ENCODE measurements at regions not wholly inside any gene's neighbourhood (a gene's known extent, or its start where the extent isn't known, plus 50 kb on each side); places are given as distances from the start of the nearest gene placed in this dataset.

DNA sequence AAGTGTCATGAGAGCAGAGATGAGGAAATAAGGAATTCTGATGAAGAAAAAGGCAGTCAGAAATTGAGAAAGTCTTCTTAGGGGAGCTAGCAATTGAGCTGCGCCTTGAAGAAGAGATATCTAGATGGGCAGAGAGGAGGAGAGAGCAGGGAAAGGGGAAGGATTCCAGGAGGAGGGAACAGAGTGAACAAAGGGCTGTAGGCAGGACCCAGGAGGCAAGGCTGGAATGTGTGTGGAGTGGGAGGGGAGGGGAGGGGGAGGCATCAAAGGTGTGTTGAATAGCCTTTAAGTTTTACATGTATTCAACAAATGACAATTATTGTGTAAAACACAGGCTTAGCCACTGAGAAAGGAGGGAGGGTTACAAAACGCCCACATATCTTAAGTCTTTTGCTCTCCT, 164.5 kb downstream of the TDRD15 start:
- no peak overlapping the region for H2BK20ac ChIP-seq (ENCODE audit: low read depth, low read length)
- H3K9me3 ChIP-seq (ENCODE audit: control insufficient read depth, insufficient read depth, low read length) = no peaks in the 10 kb centered on the region; the same call in 1 of the 2 replicates
- no peaks in the 10 kb centered on the region for H4K20me1 ChIP-seq (ENCODE audit: insufficient read depth, low read length)
- no peak overlapping the region for H3K4me2 ChIP-seq (ENCODE audit: low read depth, low read length)
- no peak overlapping the region for H2BK5ac ChIP-seq (ENCODE audit: low read depth, low read length, poor library complexity, severe bottlenecking)
- no peaks in the 10 kb centered on the region for H3K27me3 ChIP-seq (ENCODE audit: control insufficient read depth, insufficient read depth, low read length)
- no peak overlapping the region for H2BK15ac ChIP-seq (ENCODE audit: low read depth, low read length)
- H3K9ac ChIP-seq (ENCODE audit: low read depth, low read length) = no peak overlapping the region
- no peak overlapping the region for H3K56ac ChIP-seq (ENCODE audit: extremely low read depth, insufficient read depth, low read length)
- H4K8ac ChIP-seq (ENCODE audit: low read depth in 2 of 2, low read length in 2 of 2) = no peak overlapping the region
- H3K36me3 ChIP-seq (ENCODE audit: control insufficient read depth, insufficient read depth, low read length) = no peaks in the 10 kb centered on the region
- H2AK9ac ChIP-seq (replicated peaks; ENCODE audit: low read depth, low read length, poor library complexity) = no peak overlapping the region
- no peaks in the 10 kb centered on the region for H3K79me1 ChIP-seq (ENCODE audit: low read depth in 1 of 2, low read length in 2 of 2)
- TF ChIP-seq RFX5 (IDR thresholded peaks at IDR 0.05; ENCODE audit: low read depth, low read length) = no peak
- TF ChIP-seq, protein P1, sequence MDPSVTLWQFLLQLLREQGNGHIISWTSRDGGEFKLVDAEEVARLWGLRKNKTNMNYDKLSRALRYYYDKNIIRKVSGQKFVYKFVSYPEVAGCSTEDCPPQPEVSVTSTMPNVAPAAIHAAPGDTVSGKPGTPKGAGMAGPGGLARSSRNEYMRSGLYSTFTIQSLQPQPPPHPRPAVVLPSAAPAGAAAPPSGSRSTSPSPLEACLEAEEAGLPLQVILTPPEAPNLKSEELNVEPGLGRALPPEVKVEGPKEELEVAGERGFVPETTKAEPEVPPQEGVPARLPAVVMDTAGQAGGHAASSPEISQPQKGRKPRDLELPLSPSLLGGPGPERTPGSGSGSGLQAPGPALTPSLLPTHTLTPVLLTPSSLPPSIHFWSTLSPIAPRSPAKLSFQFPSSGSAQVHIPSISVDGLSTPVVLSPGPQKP (IDR thresholded peaks at IDR 0.05; ENCODE audit: borderline replicate concordance, low read depth, low read length) = no peak
- no peak for TF ChIP-seq RAD21 (IDR thresholded peaks at IDR 0.05; ENCODE audit: low read length)
- no peak for TF ChIP-seq BHLHE40 (IDR thresholded peaks at IDR 0.05; ENCODE audit: low read depth, low read length)
- no peak for TF ChIP-seq NFE2L2 (IDR thresholded peaks at IDR 0.05; ENCODE audit: low read depth, low read length)
- no peak overlapping the region for H3K4ac ChIP-seq (ENCODE audit: low read depth, low read length)
- no peak overlapping the region for H4K5ac ChIP-seq (ENCODE audit: low read depth, low read length)
- H2BK120ac ChIP-seq (ENCODE audit: low read depth, low read length) = no peak overlapping the region
- ChIA-PET CTCF (no interaction called here), POLR2A (ENCODE audit: unreplicated experiment) (no interaction called here)
- in situ Hi-C loops (cut with MboI; ENCODE audit: low sequenced_read_pairs) (no loop called here), intact Hi-C loops (cut with micrococcal nuclease) (no loop called here), dilution Hi-C loops (cut with HindIII; ENCODE audit: low sequenced_read_pairs, unreplicated experiment) (no loop called here)
- H3K4me3 ChIP-seq (ENCODE audit: insufficient read depth, low read depth, low read length) = no peak overlapping the region
- no peak overlapping the region for H3K27ac ChIP-seq (ENCODE audit: insufficient read depth, low read length)
- H3K9me1 ChIP-seq (ENCODE audit: insufficient read depth, low read length) = no peaks in the 10 kb centered on the region
- H3K18ac ChIP-seq (ENCODE audit: low read depth, low read length) = no peak overlapping the region
- WGBS, 2 experiments (ENCODE audit: extremely low coverage in 2 of 2, insufficient read length in 1 of 2) = 50% methylated on average over 1 of the region's 2 CpGs; no CpG with 5 or more reads in 1 of the 2 experiments
- no peak overlapping the region for H2AK5ac ChIP-seq (ENCODE audit: low read depth, low read length)
- DNase-seq = no peak
- H3K14ac ChIP-seq (replicated peaks; ENCODE audit: low read depth, low read length) = no peak overlapping the region
- H3K23ac ChIP-seq (ENCODE audit: low read depth, low read length) = no peak overlapping the region
- ATAC-seq (ENCODE audit: low read depth) = no peak
- H2AFZ ChIP-seq (replicated peaks; ENCODE audit: low read length, poor library complexity) = no peak overlapping the region
- no peak overlapping the region for H4K91ac ChIP-seq (ENCODE audit: insufficient read depth, low read depth, low read length)
- BruUV-seq (replicated peaks) = no TSS peak
- no peaks in the 10 kb centered on the region for H3K4me1 ChIP-seq (ENCODE audit: control insufficient read depth, insufficient read depth, low read length)

Data from IMR-90 (cell line).